ENCODE measurements at regions not wholly inside any gene's neighbourhood (a gene's known extent, or its start where the extent isn't known, plus 50 kb on each side); places are given as distances from the start of the nearest gene placed in this dataset.
"Not testable (repeated sequence)": the region's sequence is repeated elsewhere in the genome, so short reads cannot be mapped to it uniquely, and the experiment has no call there.

DNA sequence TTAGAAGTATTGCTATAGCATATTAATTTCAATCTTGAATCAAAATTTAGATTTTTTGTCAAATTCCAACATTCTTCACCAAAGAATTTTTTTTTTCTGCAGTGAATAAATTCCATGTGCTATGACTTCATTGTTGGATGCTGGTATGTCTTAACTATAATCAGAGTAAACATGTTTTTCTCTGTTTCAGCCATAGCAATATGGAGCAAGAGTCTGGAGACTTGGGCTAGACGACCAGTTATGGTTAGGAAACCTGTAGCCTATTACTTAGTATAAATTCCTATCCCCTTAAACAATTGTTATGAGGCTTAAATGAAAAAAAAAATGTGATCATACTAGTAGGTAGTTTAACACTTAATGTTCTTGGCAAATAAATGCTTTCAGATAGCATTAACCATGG, 431.9 kb upstream of the FRG2C start:
- Histone ChIP-seq H3K9ac (ENCODE audit: low read length in 5 of 5) (no peak overlapping the region), H3K27me3 (ENCODE audit: control insufficient read depth in 5 of 5, insufficient read depth in 4 of 5, low read length in 5 of 5) (peaks cover 0 to 3% (median 0%) of the 10 kb centered on the region in 5 donors), H3K4me3 (ENCODE audit: low read depth in 1 of 5, low read length in 5 of 5) (no peak overlapping the region), H3K9me3 (ENCODE audit: control insufficient read depth in 5 of 5, low read length in 5 of 5) (no peaks in the 10 kb centered on the region), H3K27ac (ENCODE audit: low read depth, low read length) (no peak overlapping the region), H3K4me1 (ENCODE audit: control insufficient read depth in 5 of 5, insufficient read depth in 5 of 5, low read length in 5 of 5) (no peaks in the 10 kb centered on the region), H3K36me3 (ENCODE audit: control insufficient read depth in 5 of 5, insufficient read depth in 5 of 5, low read length in 5 of 5) (no peaks in the 10 kb centered on the region)

DNA sequence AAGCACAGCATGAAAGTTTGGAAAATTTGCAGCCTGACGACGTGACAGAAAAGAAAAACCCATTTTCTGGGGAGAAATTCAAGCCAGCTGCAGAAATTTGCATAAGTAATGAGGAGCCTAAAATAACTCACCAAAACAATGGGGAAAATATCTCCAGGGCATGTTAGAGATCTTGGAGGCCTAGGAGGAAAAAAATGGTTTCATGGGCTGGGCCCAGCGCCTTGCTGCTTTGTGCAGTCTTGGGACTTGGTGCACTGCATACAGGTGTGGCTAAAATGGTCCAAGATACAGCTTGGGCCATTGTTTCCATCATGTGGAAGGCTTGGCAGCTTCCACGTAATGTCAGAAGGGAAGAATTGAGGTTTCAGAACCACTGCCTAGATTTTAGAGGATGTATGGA, 428.5 kb upstream of the FRG2C start:
- Histone ChIP-seq H3K27me3 (ENCODE audit: control insufficient read depth in 5 of 5, insufficient read depth in 4 of 5, low read length in 5 of 5) (peaks cover 0 to 3% (median 0%) of the 10 kb centered on the region in 5 donors), H3K4me1 (ENCODE audit: control insufficient read depth in 5 of 5, insufficient read depth in 5 of 5, low read length in 5 of 5) (no peaks in the 10 kb centered on the region), H3K27ac (ENCODE audit: low read depth, low read length) (no peak overlapping the region), H3K9me3 (ENCODE audit: control insufficient read depth in 5 of 5, low read length in 5 of 5) (no peaks in the 10 kb centered on the region), H3K9ac (ENCODE audit: low read length in 5 of 5) (no peak overlapping the region), H3K36me3 (ENCODE audit: control insufficient read depth in 5 of 5, insufficient read depth in 5 of 5, low read length in 5 of 5) (no peaks in the 10 kb centered on the region), H3K4me3 (ENCODE audit: low read depth in 1 of 5, low read length in 5 of 5) (no peak overlapping the region)

DNA sequence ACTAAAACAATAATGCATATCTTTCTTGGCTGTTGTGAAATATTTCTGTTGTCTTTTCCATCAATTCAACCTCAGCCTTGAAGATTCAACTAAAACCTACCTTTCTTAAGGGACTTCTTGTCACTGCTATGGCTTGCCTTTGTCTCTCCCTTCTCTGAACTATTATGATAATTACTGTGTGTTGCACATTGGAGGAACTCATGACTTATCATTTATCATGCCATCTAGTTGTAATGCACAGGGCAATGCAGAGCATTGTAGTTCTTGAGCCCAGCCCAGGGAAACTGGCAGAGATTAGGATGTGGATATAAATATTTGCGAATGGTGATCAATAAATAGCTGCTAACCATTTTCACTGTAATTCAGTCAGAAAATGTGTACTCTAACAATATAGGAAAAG, 427.1 kb upstream of the FRG2C start:
- no peaks in the 10 kb centered on the region for H3K4me1 ChIP-seq (ENCODE audit: control insufficient read depth in 5 of 5, insufficient read depth in 5 of 5, low read length in 5 of 5)
- peaks cover 0 to 3% (median 0%) of the 10 kb centered on the region in 5 donors for H3K27me3 ChIP-seq (ENCODE audit: control insufficient read depth in 5 of 5, insufficient read depth in 4 of 5, low read length in 5 of 5)
- H3K27ac ChIP-seq (ENCODE audit: low read depth, low read length), result no peak overlapping the region
- H3K4me3 ChIP-seq (ENCODE audit: low read depth in 1 of 5, low read length in 5 of 5), result no peak overlapping the region
- H3K9me3 ChIP-seq (ENCODE audit: control insufficient read depth in 5 of 5, low read length in 5 of 5), result no peaks in the 10 kb centered on the region
- no peaks in the 10 kb centered on the region for H3K36me3 ChIP-seq (ENCODE audit: control insufficient read depth in 5 of 5, insufficient read depth in 5 of 5, low read length in 5 of 5)
- H3K9ac ChIP-seq (ENCODE audit: low read length in 5 of 5), result no peak overlapping the region

DNA sequence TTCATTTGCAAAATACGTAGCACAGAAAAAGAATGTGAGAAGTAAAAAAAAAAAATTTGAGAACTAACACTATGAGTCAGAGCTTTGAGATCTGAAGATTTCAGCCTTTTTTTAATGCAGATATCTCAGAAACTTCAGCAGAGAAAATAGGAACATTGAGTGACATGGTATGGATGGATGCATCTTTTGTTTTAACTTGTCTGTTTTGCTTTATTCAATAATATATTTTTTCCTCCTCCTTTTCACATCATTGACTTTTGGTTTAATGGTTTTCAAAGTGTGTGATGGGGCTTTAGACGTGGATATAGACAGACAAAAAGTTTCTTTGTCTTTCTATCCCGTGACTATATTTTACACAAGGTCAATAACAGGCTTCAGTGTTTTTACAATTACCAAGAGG, 426.7 kb upstream of the FRG2C start:
- H3K27me3 ChIP-seq (ENCODE audit: control insufficient read depth in 5 of 5, insufficient read depth in 4 of 5, low read length in 5 of 5), result peaks cover 0 to 3% (median 0%) of the 10 kb centered on the region in 5 donors
- no peak overlapping the region for H3K9ac ChIP-seq (ENCODE audit: low read length in 5 of 5)
- H3K4me3 ChIP-seq (ENCODE audit: low read depth in 1 of 5, low read length in 5 of 5), result no peak overlapping the region
- H3K27ac ChIP-seq (ENCODE audit: low read depth, low read length), result no peak overlapping the region
- no peaks in the 10 kb centered on the region for H3K4me1 ChIP-seq (ENCODE audit: control insufficient read depth in 5 of 5, insufficient read depth in 5 of 5, low read length in 5 of 5)
- no peaks in the 10 kb centered on the region for H3K36me3 ChIP-seq (ENCODE audit: control insufficient read depth in 5 of 5, insufficient read depth in 5 of 5, low read length in 5 of 5)
- no peaks in the 10 kb centered on the region for H3K9me3 ChIP-seq (ENCODE audit: control insufficient read depth in 5 of 5, low read length in 5 of 5)

DNA sequence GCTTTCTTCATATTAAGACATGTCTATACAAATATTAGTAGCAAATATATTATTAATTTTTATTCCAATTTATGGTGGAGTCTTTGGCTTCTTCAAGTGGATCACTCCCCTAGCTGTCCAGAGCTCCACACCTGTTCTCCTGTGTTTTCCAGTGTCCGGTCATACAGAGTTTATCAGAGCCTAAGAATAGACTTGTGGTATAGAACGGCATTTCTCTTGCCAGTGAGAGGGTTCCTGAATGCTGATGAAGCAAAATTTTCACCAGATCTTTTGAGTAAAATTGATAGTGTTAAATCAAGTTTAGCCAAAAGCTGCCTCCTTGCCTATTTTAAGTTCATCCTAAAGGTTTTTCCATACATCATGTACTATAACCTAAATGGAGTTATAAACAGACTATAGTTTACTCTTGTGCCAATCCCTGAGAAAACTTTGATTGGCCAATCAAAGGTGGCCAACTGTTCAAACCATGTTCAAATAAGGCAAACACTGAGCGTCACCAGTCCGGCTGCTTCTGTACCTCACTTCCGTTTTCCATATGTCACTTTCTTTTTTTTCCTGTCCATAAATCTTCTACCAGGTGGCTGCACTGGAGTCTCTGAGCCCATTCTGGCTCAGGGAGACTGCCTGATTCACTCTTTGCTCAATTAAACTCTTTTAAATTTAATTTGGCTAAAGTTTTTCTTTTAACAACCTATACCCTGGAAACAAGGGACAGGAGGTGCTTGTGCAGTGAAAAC, 422.7 kb upstream of the FRG2C start:
- H3K4me3 ChIP-seq (ENCODE audit: low read depth in 1 of 5, low read length in 5 of 5); H3K9me3 ChIP-seq (ENCODE audit: control insufficient read depth in 5 of 5, low read length in 5 of 5); H3K9ac ChIP-seq (ENCODE audit: low read length in 5 of 5); H3K27ac ChIP-seq (ENCODE audit: low read depth, low read length); H3K27me3 ChIP-seq (ENCODE audit: control insufficient read depth in 5 of 5, insufficient read depth in 4 of 5, low read length in 5 of 5); H3K36me3 ChIP-seq (ENCODE audit: control insufficient read depth in 5 of 5, insufficient read depth in 5 of 5, low read length in 5 of 5); H3K4me1 ChIP-seq (ENCODE audit: control insufficient read depth in 5 of 5, insufficient read depth in 5 of 5, low read length in 5 of 5): not testable (repeated sequence)

DNA sequence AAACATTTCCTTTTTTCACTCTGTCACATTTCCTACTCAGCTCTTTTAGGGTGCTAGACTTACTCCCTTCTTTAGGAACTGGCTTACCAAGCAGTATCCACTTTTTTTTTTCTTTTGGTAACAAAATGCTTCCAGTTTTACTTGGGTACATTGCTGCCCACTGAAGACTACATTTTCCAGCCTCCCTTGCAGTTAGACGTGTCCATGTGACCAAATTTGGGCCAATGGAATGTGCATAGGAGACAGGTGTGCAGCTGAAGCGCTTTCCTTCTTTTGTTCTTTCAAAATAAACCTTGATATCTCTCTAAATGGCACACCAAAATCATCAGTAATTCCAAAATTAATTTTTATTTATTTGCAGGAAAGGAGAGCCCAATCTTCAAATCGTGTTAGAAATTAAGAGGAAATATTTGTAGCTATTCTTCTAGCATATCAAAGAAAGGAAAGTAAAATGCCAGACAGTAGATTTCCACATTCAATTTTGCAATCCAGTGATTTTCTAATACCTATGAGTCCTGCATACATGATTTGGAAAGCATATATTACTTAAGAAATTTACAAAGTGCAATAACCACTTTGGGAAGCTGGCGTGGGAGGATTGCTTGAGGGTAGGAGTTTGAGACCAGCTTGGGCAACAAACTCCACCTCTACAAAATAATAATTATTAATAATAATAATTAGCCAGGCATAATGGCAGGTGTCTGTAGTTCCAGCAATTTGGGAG, 422.0 kb upstream of the FRG2C start:
- Histone ChIP-seq H3K9ac (ENCODE audit: low read length in 5 of 5) (no peak overlapping the region), H3K9me3 (ENCODE audit: control insufficient read depth in 5 of 5, low read length in 5 of 5) (no peaks in the 10 kb centered on the region), H3K27me3 (ENCODE audit: control insufficient read depth in 5 of 5, insufficient read depth in 4 of 5, low read length in 5 of 5) (no peaks in the 10 kb centered on the region), H3K27ac (ENCODE audit: low read depth, low read length) (no peak overlapping the region), H3K4me3 (ENCODE audit: low read depth in 1 of 5, low read length in 5 of 5) (no peak overlapping the region), H3K4me1 (ENCODE audit: control insufficient read depth in 5 of 5, insufficient read depth in 5 of 5, low read length in 5 of 5) (no peaks in the 10 kb centered on the region), H3K36me3 (ENCODE audit: control insufficient read depth in 5 of 5, insufficient read depth in 5 of 5, low read length in 5 of 5) (no peaks in the 10 kb centered on the region)

DNA sequence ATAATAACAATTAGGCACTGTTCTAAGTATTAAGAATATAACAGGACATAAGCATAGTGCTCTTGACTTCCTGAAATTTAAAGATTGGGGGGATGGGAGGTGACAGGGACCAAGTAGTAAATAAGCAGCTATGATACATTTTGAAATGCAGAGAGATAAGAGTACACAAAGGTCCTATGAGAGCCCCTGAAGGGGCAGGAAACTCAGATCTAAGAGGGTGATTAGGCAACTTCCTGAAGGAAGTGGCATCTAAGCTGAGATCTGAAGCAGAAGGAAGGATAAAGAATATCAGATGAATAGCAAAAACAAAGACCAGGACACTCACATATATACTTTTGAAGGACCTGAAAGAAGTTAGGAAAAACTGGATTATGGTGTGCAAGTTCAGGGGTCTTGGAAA, 415.2 kb upstream of the FRG2C start:
- no peak overlapping the region for H3K27ac ChIP-seq (ENCODE audit: low read depth, low read length)
- H3K27me3 ChIP-seq (ENCODE audit: control insufficient read depth in 5 of 5, insufficient read depth in 4 of 5, low read length in 5 of 5), result no peaks in the 10 kb centered on the region
- no peak overlapping the region for H3K9ac ChIP-seq (ENCODE audit: low read length in 5 of 5)
- no peaks in the 10 kb centered on the region for H3K9me3 ChIP-seq (ENCODE audit: control insufficient read depth in 5 of 5, low read length in 5 of 5)
- no peak overlapping the region for H3K4me3 ChIP-seq (ENCODE audit: low read depth in 1 of 5, low read length in 5 of 5)
- no peaks in the 10 kb centered on the region for H3K36me3 ChIP-seq (ENCODE audit: control insufficient read depth in 5 of 5, insufficient read depth in 5 of 5, low read length in 5 of 5)
- no peaks in the 10 kb centered on the region for H3K4me1 ChIP-seq (ENCODE audit: control insufficient read depth in 5 of 5, insufficient read depth in 5 of 5, low read length in 5 of 5)

DNA sequence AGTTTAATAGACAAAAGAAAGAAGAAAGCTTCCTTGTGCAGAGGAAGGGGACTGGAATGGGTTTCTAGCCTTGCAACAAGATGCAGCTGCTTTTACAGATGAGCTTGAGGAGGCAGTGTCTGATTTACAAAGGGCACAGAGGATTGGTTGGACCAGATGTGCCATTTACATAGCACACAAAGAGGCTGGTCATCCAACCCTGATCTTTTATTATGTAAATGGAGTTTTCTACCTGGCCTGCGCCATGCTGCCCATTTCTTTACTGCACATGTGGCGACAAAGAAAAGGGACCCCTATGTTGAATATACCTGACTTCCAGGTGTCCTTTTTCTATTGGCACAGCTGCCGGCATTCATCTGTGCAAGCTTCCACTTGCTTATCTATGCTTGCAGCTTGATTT, 409.4 kb upstream of the FRG2C start:
- no peaks in the 10 kb centered on the region for H3K9me3 ChIP-seq (ENCODE audit: control insufficient read depth in 5 of 5, low read length in 5 of 5)
- H3K4me1 ChIP-seq (ENCODE audit: control insufficient read depth in 5 of 5, insufficient read depth in 5 of 5, low read length in 5 of 5), result no peaks in the 10 kb centered on the region
- no peak overlapping the region for H3K27ac ChIP-seq (ENCODE audit: low read depth, low read length)
- H3K36me3 ChIP-seq (ENCODE audit: control insufficient read depth in 5 of 5, insufficient read depth in 5 of 5, low read length in 5 of 5), result no peaks in the 10 kb centered on the region
- H3K4me3 ChIP-seq (ENCODE audit: low read depth in 1 of 5, low read length in 5 of 5), result no peak overlapping the region
- H3K9ac ChIP-seq (ENCODE audit: low read length in 5 of 5), result no peak overlapping the region
- peaks cover 0 to 3% (median 0%) of the 10 kb centered on the region in 5 donors for H3K27me3 ChIP-seq (ENCODE audit: control insufficient read depth in 5 of 5, insufficient read depth in 4 of 5, low read length in 5 of 5)

DNA sequence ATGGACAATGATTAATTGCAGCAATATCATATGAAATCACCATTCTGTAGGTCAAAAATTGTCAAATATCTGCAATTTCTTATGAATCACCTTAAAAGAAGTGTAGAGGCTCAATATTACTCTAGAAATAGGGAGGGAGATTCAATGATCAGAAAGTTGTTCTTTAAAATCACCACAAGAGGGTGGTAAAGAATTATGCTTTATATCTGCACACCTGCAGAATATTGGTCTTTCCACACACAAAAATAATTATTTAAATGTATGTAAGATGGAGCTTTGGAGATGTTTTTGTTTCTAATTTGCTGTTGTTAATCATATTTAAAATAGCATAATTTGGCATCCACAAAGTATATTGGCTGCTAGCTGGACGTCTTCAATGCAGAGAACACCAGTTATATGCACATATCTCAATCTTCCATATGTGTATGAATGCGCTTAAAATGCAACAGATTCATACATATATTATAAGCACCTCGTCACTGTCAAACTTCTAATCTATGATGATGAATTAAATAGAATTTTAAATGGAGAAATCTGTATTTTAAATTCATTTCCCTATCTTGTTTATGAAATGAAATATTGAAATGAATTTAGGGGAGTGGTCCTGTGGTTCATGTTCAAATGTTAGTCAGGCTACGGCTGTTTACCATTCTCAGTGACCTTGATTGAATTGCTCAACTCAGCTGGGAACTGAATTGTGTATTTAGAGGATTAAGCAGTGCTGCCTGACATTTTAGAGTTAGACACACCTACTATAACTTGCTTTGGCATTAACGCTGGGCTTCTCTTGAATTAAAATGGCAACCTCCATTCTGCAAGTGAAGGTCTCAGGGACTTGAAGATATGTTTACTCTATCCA, 405.1 kb upstream of the FRG2C start:
- not testable (repeated sequence) for H3K4me3 ChIP-seq (ENCODE audit: low read depth in 1 of 5, low read length in 5 of 5); H3K27me3 ChIP-seq (ENCODE audit: control insufficient read depth in 5 of 5, insufficient read depth in 4 of 5, low read length in 5 of 5); H3K36me3 ChIP-seq (ENCODE audit: control insufficient read depth in 5 of 5, insufficient read depth in 5 of 5, low read length in 5 of 5)

DNA sequence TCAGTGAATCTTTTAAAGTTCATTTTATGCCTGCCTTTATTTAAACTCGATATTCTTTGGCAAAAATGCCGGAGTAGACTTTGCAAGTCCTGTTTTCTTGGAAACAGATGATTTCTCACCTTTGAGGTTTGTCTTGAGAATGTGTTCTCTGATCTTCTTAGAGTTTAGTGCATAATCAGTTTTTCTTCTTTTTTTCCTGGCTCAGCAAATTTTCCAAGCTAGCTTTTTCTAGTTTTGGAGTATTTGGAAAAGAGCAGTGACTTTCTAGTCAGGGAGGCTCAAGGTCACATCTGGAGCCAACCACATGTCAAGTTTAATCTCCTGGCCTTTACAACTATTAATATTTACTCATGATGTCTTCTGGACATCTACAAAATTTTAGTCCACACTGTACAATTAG, 403.2 kb upstream of the FRG2C start:
- not testable (repeated sequence) for H3K27ac ChIP-seq (ENCODE audit: low read depth, low read length); H3K4me3 ChIP-seq (ENCODE audit: low read depth in 1 of 5, low read length in 5 of 5); H3K9me3 ChIP-seq (ENCODE audit: control insufficient read depth in 5 of 5, low read length in 5 of 5)

More for the DNA sequence above, 405.1 kb upstream of the FRG2C start:
- not testable (repeated sequence) for H3K9ac ChIP-seq (ENCODE audit: low read length in 5 of 5); H3K4me1 ChIP-seq (ENCODE audit: control insufficient read depth in 5 of 5, insufficient read depth in 5 of 5, low read length in 5 of 5); H3K27ac ChIP-seq (ENCODE audit: low read depth, low read length); H3K9me3 ChIP-seq (ENCODE audit: control insufficient read depth in 5 of 5, low read length in 5 of 5)

More for the DNA sequence above, 403.2 kb upstream of the FRG2C start:
- H3K4me1 ChIP-seq (ENCODE audit: control insufficient read depth in 5 of 5, insufficient read depth in 5 of 5, low read length in 5 of 5); H3K9ac ChIP-seq (ENCODE audit: low read length in 5 of 5); H3K36me3 ChIP-seq (ENCODE audit: control insufficient read depth in 5 of 5, insufficient read depth in 5 of 5, low read length in 5 of 5); H3K27me3 ChIP-seq (ENCODE audit: control insufficient read depth in 5 of 5, insufficient read depth in 4 of 5, low read length in 5 of 5): not testable (repeated sequence)
